ENCODE measurements at regions not wholly inside any gene's neighbourhood (a gene's known extent, or its start where the extent isn't known, plus 50 kb on each side); places are given as distances from the start of the nearest gene placed in this dataset.

DNA sequence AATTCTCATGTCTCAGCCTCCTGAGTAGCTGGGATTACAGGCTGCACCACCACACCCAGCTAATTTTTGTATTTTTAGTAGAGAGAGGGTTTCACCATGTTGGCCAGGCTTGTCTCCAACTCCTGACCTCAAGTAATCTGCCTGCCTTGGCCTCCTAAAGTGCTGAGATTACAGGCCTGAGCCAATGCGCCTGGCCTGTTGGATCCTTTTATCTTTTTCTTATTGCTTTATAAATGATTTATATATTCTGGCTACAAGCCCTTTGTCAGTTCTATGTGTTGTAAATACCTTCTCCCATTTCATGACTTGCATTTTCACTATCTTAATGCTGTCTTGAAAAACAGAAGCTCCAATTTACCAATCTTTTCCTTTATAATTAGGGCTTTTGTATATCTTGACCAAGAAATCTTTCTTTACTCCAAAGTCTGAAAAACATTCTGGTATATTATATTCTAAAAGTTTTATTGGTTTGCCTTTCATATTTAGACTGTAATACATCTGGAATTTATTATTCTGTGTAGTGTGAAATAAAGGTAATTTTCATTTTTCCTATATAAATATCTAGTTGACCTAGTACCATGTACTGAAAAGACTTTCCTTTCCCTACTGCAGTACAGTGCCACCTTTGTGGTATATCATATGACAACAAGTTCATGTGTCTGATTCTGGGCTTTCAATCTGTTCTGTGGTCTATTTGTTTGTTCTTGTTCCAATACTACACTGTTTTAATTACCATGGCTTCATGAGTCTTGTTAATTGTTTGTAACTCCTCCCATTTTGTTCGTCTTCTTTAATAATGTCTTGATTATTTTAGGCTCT lies 52.9 kb upstream of the RNU6-1 start:
- peak in 1 of 3 donors; percentile 42 for DNase-seq

DNA sequence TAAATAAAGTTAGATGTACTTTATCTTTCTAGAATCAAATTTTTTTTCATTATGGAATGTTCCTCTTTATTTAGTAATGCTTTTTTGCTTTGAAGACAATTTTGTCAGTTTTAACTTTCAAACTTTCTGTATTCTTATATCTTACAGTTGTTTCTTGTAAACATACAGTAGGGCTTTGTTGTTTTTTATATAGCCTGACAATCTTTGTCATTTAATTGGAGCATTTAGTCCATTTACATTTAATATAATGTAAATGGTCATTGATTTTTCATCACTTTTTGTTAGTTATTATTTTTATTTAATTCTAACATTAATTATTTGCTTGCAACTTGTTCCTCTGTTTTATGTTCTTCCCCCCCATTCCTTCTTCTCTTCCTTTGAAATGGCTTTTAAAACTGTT lies 55.4 kb upstream of the RNU6-1 start:
- no peak for DNase-seq

- DNase-seq: no peak
Observed at GRCh38 chr15:67897646-67898339, 57.9 kb upstream of the RNU6-1 start.

- no peak for DNase-seq
Observed at GRCh38 chr15:67899596-67900283, 59.9 kb upstream of the RNU6-1 start.

DNA sequence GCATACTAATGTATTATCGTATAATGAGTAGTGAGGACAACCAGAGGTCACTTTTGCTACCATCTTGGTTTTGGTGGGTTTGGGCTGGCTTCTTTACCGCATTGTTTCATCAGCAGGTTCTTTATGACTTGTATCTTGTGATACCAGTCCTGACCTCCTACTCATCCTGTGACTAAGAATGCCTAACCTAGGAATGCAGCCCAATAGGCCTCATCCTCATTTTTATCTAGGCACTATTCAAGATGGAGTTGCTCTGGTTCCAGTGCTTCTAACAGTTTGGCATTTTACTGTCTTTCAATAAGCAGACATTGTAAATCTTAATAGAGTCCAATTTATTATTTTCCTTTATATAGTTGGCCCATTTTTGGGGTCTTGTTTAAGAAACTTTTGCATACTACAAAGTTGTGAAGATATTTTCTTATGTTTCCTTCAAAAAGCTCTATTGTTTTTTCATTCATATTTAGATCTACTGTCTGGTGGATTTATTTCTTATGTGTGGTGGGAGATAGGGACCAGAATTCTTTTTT lies 60.8 kb upstream of the RNU6-1 start:
- no peak for DNase-seq

DNA sequence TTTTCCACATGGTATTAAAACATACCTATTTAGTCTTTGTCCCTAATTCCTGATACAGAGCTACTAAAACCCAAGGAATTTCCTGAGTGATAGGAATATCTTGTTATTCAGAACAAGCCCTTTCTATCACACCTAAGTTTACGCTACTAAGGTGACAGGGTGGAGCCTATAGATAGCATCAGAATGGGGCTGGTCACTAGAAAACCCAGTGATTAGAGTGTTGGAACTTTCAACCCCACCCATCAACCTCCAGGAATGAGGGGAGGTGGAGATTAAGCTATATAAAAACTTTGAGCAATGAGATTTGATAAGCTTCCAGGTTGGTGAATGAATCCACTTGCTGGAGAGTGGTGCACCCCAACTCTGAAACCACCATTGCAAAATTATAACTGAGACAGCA lies 62.1 kb upstream of the RNU6-1 start:
- DNase-seq: no peak

DNA sequence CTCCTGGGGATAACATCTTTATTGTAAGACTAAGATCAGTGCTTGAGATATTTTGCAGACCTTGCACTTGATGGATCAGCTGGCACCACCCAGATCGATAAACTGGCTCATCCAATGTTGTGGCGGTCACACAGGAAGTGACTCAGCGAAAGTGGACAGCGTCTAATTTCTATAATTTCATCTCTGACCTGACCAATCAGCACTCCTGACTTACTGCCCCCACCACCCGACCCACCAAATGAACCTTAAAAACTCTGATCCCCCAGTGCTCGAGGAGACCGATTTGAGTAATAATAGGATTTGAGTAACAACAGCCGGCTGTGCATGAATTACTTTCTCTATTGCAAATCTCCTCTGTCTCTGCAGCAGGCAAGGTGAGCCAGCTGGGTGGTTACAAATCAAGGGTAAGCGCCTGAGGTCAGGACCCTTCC lies 62.7 kb upstream of the RNU6-1 start:
- no peak for DNase-seq

DNA sequence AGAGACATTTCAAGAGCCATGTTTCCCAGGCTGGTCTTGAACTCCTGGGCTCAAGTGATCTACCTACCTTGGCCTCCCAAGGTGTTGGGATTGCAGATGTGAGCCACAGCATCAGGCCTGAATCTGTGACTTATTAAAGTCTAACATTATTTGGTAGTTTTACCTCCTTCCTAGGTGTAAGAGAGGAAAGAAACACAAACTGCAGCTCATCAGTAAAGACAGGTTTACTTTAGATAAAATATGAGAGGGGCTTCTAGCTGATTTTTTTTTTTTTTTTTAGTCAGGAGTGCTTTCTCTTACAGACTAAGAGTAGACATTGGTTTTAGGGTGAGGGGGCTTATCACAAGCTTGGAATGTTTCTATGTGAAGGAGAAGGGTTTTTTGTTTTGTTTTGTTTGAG lies 63.9 kb upstream of the RNU6-1 start:
- no peak for DNase-seq

DNA sequence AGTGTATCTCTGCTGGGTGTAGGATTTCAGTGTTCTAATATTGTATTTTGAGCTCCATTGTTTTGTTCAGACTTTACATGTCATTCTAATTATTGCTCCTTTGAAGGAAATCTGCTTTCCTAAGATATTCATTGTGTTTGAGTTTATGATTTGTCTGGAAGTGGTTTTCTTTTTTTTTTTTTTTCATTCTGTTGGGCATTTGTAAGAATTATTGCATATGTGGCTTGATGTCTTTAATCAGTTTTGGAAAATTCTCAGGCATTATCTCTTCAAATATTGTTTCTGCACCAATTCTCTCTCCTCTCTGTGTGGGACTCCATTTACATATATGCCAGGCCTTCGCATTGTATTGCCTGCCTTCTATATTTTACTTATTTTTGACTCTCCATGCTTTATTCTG lies 65.8 kb upstream of the RNU6-1 start:
- DNase-seq: no peak

DNA sequence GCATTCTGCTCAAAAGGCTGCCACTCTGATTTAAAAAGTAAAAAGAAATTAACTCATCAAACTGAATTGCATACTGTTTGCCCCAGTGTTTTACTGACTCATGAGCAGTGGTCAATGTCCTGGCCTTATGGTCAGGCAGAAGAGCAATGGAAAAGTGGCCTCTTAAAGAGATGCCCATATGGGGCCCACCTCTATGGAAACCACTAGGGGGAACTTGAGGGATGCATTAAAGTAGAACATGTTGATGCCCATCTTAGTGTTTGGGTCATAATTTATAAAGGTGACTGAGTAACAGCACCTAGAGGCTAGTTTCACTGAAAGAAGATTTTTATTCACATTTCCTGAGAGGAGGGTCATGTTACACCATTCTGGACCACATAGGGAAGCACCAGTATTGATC lies 66.5 kb upstream of the RNU6-1 start:
- DNase-seq: no peak

GRCh38 chr15:67907184-67907723 lies 67.4 kb upstream of the RNU6-1 start:
- no peak for DNase-seq

- no peak for DNase-seq
Observed at GRCh38 chr15:67908756-67909155, 68.9 kb upstream of the RNU6-1 start.

GRCh38 chr15:67911727-67912126 lies 71.9 kb upstream of the RNU6-1 start:
- no peak for DNase-seq

GRCh38 chr15:67914028-67914427 lies 74.2 kb upstream of the RNU6-1 start:
- DNase-seq: no peak

GRCh38 chr15:67914537-67915460 lies 75.0 kb upstream of the RNU6-1 start:
- peak; percentile 63 to 86 (median 67) for DNase-seq

DNA sequence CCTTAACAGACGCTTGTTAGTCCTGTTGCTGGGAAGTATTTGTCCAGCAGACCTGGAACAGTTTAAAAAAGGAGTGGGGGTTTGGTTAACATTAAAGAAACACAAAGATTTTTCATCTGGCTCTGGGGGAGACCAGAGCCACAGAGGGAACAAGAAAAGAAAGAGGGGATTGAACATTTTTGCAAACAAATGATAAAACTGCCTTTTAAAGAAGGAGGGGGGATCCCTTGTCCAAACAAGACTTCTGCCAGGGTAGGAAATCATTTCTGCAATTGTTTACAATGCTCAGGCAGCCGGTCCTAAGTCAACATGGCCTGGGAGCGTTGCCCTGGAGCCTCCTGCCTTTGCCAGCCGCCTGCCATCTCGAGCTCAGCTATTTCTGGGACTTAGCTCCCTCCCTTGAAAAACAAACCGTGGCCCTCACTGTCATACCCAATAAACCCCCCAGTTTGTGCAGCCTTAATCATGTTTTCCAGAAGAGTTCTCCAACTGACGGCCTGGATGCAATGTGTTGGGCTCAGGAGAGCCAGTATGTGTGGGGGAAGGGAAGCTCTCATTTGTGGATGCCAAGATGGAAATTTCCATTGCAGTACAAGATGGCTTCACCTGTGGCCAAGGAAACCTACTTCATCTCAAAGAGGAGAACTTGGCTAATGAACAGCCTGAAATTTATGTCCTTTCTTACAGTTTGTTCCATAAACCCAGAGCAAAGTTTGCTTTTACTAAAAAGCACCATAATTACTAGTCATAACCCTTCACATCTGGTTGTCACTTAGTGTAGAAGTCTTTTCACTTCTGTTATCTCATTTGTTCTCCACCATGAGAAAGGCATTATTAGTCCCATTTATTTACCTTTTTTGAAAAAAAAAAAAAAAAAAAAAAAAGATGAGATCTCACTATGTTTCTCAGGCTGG lies 75.9 kb upstream of the RNU6-1 start:
- peak; percentile 46 to 88 (median 72) for DNase-seq

GRCh38 chr15:67916565-67916964 lies 76.7 kb upstream of the RNU6-1 start:
- no peak for DNase-seq

GRCh38 chr15:67917037-67917436 lies 77.2 kb upstream of the RNU6-1 start:
- peak in 1 of 3 donors; percentile 58 for DNase-seq

DNA sequence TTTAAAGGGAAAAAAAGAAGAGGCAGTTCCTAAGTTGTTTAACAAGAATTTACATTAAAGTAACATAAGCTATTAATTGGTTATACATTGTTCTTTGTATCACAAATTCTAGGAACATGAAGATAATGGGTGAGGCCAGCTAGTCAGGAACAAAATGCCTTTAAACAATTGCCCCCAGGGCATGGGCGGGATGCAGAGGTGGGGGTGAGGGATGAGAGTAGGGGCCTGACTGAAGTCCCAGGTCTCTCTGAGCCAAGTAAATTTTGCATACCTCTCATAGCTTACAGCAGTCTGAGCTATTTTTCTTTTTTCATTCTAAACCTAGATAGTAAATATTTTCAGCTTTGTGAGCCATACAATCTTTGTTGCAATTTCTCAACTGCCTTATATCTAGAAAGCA lies 77.8 kb upstream of the RNU6-1 start:
- peak in 2 of 3 donors; percentile 38 to 55 for DNase-seq

Measured in muscle of back (tissue), 3 donors.